GM21390 (cell line): ENCODE measurements at regions not wholly inside any gene's neighbourhood (a gene's known extent, or its start where the extent isn't known, plus 50 kb on each side); places are given as distances from the start of the nearest gene placed in this dataset.

ENCODE experiments used
- ATAC-seq: cut with Tn5 transposase; IDR thresholded peaks from one replicate; pipeline ENCODE4 v1.9.1; 2021; ENCODE audit not compliant: unreplicated experiment

DNA sequence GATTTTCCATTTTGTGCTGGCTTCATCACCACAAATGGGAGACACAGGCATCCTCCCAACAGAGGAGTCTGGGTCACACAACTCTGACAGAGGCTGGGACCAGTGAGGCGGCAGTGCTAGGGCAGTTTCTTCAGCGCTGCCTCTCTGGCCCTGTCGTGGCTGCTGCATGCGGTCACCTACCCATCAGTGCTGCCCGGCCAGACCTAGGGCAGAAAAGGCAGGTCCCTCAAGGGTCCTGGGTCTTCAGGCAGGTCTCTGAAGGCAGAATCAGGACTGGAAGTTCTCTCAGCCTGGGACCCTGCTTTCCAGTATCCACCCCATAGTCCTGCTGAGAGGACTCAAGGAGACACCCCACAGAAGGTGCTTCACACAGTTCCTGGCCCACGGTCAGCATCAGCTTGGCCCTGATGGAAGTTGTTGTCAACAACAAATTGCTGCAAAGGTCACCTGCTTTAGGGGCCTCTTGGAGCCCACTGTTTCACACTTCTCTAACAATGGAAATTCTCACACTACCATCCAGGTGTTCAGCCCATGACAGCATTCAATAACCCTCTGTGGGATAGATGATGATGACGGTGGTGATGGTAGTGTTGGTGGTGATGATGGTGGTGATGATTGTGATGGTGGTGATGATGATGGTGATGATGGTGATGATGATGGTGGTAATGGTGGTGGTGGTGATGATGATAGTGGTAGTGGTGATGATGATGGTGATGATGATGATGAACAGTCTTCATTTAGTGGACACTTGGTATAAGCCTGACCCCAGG is 146.4 kb upstream of the PPP1R26 start:
- no peak for ATAC-seq

DNA sequence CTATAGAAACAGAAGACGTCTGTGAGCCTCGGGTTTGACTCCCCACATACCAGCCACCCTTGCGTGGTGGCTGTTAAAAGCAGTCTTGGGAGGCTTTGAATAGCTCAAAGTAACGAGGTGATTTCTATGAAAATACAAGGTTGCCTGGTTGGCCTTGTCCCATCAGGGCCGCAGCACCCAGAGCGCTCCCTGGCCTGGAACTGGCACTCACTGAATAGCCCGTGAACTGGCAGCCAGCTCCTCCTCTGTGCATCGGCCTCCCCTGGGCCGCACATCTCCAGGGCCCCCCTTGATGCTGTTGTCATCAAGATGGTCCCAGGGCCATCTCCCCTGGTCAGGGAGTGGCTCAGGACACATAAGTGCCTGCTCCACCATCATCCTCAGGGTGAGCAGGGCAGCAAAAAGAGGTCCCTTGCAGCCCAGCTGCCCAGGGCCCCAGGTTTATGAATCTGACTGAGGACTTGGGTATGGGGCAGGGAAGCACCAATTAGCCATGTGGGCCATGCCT is 144.6 kb upstream of the PPP1R26 start:
- ATAC-seq: no peak

DNA sequence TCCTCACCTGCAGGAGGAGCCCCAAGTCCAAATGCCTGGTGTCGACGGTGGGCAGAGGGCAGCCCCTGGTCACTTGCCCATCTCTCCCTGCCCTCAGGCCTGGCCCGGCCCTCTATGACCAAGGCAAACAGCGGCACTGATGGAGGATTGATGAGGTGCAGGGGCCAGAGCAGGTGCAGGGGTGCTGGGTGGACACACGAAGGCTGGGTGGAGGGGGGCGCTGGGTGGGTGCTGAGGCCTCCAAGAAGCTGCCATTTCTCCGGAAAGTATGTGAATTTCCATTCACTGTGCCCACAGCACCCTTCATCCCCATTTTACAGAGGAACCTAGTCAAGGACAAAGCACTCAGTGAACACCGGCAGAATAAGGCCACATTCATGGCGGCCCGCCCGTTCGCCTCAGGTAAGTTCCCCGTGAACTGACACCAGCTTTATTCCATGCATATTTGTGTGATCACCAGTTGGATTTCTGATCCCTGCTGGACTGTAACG is 143.8 kb upstream of the PPP1R26 start:
- ATAC-seq: no peak

DNA sequence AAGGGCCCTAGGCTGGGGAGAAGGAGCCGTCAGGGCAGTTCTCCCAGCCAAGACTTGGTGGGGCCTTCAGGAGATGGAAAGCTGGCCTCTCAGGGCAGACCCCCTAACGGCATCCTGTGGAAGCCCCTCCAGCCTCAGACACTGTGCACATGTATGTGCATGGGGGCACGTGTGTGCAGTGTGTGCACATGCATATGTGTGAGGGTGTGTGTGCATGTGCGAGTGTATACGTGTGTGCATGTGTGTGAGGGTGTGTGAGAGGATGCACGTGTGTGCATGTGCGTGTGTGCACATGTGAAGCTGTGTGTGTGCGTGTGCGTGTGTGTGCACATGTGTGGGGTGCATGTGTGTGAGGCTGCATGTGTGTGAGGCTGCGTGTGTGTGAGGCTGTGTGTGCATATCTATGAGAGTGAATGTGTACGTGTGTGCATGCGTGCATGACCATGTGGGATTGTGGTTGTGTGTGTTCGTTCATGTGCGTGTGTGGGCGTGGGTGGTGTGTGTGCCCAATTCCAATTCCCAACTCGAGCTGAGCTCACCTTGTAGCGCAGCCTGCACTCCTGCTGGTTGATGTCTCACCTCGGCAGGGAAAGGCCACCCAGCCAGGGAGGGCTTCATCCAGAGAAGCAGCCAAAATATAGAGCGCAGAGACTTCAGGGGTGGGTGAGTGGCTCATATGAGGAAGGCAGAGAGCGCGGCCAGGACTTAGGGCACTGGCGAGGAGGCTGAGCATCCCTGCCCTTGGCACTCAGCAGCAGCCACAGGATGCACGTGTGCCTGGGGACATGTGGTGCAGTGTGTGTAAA is 142.7 kb upstream of the PPP1R26 start:
- no peak for ATAC-seq

DNA sequence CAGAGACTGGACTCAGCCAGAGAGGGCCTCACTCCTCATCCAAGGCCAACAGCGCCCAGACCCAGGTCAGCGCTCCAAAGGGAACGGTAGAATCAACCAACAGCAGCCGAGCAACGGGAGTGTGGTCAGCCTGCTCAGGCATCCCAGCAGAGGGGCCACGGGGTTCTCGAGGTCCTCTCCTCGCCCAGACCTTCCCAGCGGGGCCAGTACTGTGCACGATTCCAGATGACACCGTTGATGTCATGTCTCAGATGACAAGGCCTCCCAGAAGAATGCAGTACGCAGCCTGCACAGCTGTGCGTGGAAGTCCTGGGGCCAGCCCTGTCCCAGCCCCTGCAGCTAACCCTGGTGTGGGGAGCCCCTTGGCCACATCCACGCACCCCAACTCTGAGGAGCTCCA is 141.0 kb upstream of the PPP1R26 start:
- ATAC-seq: no peak

DNA sequence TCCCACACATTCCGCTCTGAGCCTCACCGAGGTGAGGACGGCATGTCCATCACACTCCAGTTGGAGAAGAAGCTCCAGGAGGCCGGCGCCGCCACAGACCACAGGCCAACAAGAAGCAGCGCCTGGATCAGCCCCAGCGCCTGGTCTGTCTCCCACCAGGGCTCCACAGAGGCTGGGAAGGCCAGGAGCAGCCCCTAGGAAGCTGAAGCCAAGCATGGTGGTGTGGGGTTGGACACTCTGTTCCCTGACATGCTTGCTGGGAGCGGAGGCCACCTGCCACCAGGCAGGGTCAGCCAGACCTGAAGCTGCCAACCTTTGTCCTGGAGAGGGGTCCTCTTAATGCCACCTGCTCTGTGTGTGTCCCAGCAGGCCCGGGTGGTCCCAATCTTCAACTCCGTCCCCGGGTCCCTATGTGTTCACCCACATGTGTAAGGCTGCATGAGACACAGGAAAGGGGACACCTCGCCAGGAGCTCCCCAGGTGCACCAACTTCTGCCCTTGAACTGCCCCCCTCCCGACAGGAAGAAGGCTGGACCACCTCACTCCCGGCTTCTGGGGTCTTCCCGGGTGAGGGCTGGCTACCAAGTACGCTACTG is 140.1 kb upstream of the PPP1R26 start:
- ATAC-seq: no peak

DNA sequence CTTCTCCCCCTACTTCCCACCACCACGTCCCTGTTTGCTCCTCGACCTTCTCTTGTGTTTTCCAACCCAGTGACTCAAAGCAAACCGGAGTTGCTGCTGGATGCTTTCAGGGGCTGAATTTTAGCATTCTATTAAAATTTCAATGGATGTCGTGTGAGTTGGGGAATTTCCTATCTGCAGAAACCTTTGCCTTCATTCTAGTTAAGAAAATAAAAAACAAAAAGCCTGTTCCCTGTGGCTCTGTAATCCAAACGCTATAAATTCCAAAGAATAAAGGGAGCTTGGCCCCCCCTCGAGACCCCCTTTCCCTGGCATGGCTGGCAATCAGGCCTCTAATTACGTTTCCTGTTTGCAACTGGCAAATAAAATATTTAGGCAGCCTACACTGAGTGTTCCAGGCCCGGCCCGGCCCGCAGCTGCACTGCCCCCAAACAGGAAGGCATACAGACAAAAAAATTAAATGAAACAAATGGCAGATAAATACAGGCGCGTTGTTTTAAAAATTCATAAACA is 139.4 kb upstream of the PPP1R26 start:
- no peak for ATAC-seq

DNA sequence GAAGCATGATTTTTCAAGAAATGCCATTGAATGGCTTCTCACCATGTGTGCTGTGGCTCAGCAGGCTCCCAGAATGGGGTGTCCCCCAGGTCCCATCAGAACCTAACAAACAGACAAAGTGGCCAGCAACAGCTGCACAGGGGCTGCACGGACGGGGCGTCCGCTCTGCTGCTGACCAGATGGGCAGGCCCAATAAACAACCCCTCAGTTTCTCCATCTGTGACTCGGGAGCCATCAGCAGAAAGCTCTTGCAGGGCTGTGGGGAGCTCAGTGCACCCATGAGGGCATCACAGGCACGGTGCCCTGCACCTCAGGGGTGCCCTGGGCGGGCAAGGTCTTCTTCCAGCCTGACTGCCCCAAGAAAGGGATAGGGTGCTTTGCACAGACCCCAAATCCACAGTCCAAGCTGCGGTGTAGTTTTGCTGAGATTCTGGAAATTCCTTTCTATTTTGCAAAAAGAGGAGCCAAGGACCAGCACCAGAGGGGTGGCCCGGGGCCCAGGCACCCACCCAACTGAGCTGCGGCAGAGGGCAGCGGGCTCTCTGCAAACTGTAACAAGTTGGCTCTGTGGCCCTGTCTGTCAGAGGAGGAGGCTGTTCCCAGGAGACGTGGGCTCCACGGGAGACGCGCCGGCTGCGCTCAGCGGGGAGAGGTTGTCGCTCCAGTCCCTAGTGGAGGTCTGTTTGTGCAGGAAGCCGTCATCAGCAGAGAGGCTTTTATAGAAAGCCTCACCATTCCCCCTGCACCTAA is 138.7 kb upstream of the PPP1R26 start:
- no peak for ATAC-seq

DNA sequence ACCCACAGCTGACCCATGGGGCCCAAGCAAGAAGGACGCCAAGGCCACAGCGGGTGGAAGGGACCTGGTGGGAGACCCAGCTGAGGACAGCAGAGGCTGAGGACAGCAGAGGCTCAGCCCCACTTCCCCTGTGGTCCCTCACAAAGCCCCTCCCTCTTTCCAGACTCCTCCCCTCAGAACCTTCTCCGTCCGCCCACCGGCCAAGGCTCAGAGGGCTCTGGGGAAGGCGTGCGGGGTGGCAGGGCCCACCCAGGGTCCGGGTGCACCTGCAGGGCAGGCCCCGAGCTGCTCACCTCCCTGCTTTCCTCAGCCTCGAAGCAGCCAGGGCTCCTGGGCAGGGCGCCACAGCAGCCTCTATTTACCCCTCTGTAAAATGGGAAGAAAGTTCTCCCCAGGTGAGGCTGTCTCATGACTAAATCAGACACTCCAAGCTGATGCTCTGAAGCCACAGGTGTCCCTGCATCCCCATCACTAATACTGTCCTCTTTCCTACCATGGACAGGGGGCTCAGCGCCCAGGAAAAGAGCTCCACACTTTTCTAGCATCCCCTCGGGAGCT is 137.9 kb upstream of the PPP1R26 start:
- ATAC-seq: no peak

DNA sequence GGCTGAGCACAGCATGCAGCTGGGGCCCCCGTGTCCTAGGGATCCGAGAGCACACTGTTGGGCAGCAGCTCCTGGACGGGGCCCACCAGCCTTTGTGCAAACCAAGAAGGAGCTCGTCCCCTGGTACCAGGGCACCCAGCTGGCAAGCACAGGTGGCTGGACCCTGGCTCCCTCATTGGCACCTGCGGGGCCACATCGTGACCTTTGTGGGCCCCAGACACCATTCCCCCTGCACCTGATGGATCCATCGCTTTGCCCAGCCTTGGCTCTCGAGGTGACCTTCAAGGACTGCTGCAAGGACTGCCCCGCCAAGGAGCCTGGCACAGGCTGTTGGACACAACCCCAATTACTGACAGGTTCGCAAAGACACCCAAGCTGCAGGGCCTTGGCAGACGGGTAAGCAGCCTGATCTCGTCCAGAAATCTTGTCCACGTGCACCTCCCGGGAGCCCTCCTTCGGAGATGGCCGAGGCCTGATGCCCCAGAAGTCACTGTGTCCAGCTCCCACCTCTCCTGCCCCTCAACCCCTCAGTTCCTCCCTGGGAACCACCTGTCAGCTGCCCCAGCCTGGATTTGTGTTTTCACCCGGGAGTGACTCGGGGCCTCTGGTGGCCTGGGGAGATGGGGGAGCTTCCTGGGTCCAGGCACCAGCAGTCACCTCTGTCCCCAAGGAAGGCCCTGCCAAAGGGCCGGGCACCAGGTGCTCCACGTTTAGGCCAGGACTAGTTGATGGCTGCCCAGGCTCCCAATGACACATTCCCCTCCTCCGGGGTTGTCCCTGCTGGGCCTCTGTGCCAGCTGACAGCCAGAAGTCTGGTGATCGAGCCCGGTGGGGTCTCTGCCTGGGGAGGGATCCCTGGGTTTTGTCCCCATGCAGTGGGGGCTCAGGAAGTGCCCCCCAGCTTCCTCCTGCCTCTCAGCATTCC is 137.1 kb upstream of the PPP1R26 start:
- no peak for ATAC-seq

DNA sequence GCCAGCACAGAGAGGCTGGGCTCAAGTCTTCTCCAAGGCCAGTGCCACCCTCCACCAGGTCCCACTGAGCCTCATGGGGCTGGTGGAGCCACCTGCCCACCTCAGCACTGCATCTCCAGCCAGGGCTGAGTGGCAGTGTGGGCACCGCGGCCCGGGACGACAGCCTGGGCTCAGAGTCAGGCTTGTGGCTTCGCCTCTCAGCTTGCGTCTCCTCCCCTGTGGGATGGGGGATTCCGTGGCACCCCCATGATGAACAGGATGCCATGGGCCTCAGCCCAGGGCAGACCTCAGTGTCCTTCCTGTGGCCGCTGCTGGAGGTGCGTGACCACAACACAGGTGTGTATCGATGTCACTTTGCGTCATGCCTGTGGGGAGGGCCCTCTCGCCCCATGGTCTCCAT is 136.4 kb upstream of the PPP1R26 start:
- ATAC-seq: no peak

DNA sequence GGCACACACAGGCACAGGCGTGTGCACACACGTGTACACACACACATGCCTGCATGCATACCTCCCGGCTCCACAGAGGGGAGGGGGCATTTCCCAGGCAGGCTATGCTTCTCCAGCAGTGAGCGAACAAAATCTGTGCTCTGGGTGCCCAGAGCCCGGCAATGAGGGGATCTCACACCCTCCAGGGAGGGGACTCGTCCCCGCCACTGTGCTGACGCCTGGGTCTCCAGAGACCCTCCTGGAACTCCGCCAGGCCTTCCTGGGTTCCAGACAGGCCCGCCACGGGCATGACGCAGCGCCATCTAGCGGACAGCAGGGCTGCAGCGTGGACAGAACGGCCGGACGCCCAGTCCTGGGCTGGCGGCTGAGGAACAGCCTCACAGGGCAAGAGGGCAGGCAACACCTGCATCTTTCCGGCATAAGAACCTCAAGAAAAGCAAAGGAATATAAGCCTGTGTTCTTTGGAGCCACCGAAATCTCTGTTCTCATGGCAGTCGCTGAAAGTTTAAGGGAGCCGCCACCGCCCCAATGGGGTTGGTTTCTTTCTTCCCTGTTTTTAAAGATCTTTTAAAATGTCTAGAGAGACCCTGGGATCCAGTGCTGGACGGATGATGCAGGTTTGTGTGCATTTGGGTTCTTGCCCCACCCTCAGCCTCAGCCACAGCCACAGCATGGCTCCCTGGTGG is 135.6 kb upstream of the PPP1R26 start:
- no peak for ATAC-seq

DNA sequence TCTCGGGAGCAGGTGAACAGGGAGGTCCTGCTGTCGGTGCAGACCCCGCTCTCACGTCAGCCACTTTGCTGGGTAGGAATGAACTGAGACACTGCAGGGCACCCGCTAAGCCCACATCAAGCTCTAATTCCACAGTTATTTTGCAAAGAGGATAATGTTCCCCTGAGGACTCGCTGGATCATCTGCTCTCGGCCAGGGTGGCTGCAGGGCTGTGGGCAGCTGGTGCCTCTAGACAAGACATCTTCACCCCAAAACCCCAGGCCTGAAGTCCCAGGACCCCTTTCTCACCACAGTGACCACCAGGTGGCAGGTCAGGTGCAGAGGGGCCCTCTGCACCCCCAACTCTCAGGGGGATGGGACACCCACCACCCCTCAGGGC is 135.1 kb upstream of the PPP1R26 start:
- ATAC-seq: no peak

DNA sequence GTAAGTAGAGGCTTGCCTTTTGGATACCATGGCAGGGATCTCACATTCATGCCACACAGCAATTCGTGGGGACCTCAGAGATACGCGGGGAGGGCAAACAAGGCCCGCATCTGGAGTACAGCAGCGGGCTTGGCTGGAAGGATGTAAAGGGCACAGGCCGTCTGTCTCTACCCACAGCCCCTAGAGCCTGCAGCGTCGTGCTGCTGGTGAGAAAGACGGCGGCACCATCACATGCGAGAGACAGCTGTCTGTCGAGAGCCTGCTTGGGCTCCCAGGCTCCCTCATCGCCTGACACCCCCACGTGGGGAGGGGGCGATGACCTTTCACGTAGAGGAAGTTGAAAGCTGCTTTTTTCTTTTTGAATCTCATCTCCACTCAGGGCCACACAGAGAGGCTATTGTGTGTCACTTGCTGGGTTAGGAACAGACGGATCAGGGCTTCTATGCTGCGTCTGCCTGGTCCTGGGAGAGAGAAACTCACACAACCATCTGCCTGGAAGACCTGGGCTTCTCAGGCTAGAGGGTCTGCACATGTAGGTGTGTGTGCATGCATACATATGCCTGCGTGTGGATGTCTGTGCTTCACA is 134.6 kb upstream of the PPP1R26 start:
- ATAC-seq: no peak

DNA sequence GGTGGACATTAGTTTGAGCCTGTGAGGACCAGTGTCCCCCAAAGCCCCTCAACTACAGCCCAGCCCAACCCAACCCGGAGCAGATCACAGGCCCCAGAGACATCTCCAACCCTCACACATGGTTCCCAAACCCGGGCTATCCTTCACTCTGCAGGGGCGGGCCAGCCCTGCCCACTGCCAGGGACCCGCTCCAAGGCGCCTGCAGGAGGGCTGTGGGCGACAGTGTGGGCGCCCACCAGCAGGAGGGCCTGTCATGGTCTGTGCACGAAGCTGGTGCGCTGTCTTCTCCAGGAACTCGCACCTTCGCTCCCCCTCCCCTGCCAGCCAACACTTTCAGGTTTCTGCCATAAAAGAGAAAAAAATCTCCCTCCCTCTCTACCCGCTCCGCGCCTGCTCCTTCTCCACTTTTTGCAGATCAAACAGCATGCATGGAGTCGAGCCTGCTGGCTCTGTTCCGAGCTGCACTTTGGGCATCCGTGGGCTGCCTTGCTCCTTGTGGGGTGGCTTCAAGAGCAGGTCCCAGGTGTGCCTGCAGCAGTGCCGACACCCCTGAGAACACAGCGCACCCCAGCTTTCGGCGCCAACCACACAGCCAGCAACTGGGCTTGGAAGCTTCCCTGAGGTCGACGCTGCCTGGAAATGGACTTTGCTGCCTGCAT is 133.7 kb upstream of the PPP1R26 start:
- no peak for ATAC-seq

DNA sequence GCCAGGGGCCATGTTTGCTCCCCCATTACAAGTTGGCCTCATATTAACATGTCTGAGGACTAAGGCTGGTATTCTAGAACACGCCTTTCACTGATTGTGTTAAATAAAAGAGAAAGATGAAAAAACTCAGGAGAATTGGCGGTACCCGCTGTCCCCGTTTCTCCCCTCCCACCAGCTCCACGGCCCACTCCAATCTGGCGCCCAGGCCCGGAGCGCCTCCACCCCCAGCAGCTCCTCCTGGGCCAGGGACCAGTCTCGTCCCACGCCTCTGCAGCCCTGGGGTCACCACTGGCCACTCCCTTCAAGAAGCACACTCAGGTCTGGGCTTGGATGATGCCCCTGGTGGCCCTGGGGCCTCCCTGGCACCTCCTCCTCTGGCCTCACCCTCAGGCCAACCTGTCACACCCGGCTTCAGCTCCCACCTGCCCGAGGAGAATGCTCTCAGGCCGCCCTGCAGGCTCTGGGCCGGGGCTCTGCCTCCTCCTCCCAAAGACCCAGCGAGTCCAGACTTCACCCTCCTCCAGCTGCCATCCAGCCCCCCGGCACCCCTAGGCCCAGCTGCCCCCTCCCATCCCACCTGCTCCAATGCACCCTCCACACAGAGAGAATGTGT is 133.0 kb upstream of the PPP1R26 start:
- ATAC-seq: no peak

DNA sequence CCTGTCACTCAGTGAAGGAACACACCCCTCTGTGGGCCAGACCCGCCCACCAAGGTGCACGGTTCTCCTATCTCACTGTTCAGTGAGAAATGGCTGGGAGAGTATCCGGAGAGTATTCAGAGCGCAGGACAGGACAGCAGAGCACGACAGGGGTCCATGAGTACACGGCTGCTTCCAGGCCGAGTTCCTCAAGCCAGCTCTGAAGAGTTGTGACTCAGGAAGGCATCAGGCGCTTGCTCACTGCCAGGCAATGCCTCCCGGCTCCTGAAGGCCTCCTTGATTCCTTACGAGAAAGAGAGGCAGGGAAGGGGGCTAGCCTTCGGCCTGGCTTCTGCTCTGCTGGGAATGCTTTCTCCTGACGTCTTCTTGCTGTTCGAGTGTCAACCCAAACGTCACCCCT is 132.1 kb upstream of the PPP1R26 start:
- ATAC-seq: no peak
